Kidney (tissue), 13 donors: ENCODE measurements at regions not wholly inside any gene's neighbourhood (a gene's known extent, or its start where the extent isn't known, plus 50 kb on each side); places are given as distances from the start of the nearest gene placed in this dataset.

Source experiments
- DNase-seq, 5 donors: peaks; one replicate each; pipeline ENCODE4 v3.0.0-alpha.2; 2013 to 2020
- FAIRE-seq: peaks from 2 replicates; lab custom pipeline; 2012; peaks lifted over from hg19 to GRCh38; lab: Jason Lieb, UNC
- H3K27ac ChIP-seq, 2 donors: one replicate each; pipeline ENCODE4 v1.7.0; 2013; ENCODE audit warnings: low read depth in 2 of 2, low read length in 2 of 2, inconsistent platforms in 1 of 2
- H3K27me3 ChIP-seq: one replicate; pipeline ENCODE4 v1.7.1; 2013; ENCODE audit warnings: low read length, inconsistent platforms; ENCODE audit not compliant: control insufficient read depth, insufficient read depth
- H3K36me3 ChIP-seq, 3 donors: one replicate each; pipeline versions ENCODE4 v1.7.0 to v1.7.1; 2013; ENCODE audit warnings: low read length in 3 of 3, control low read depth in 1 of 3, inconsistent platforms in 1 of 3; ENCODE audit not compliant: insufficient read depth in 3 of 3, control insufficient read depth in 2 of 3
- H3K4me1 ChIP-seq, 3 donors: one replicate each; pipeline versions ENCODE4 v1.7.0 to v1.7.1; 2013; ENCODE audit warnings: low read length in 3 of 3, inconsistent platforms in 1 of 3, low read depth in 1 of 3; ENCODE audit not compliant: control insufficient read depth in 2 of 3, insufficient read depth in 2 of 3
- H3K4me3 ChIP-seq, 3 donors: one replicate each; pipeline versions ENCODE4 v1.7.0 to v1.8.1; 2013; ENCODE audit warnings: low read length in 3 of 3, control low read depth in 1 of 3, inconsistent platforms in 1 of 3
- H3K9ac ChIP-seq, 3 donors: one replicate each; pipeline versions ENCODE4 v1.7.0 to v1.7.1; 2013; ENCODE audit warnings: low read length in 3 of 3, control low read depth in 1 of 3, inconsistent platforms in 1 of 3
- H3K9me3 ChIP-seq, 3 donors: one replicate each; pipeline versions ENCODE4 v1.7.0 to v1.7.1; 2013; ENCODE audit warnings: low read length in 3 of 3, control low read depth in 1 of 3, inconsistent platforms in 1 of 3; ENCODE audit not compliant: control insufficient read depth in 2 of 3, insufficient read depth in 1 of 3
- CTCF ChIP-seq: IDR thresholded peaks from 3 replicates; pipeline ENCODE4 v1.5.1; 2012; ENCODE audit warnings: mild to moderate bottlenecking, moderate library complexity, borderline replicate concordance; ENCODE audit not compliant: insufficient read depth; ENCODE audit errors: extremely low read depth
- intact Hi-C: fragments of 100-400 bp; cut with DNase I; formaldehyde crosslinking; loops from one replicate; pipeline ENCODE4 v1.11.1; 2022
- donor health status: control.
- donor health status: control.
- donor health status: control.
- donor health status: control.
- donor health status: control.
- donor health status: DM: yes; HTN: yes; CAD: no.
- donor health status: Normal renal cell carcinoma (clear cell type).

- no peak for FAIRE-seq
- Histone ChIP-seq H3K36me3 (no peaks in the 10 kb centered on the region), H3K27ac (no peak overlapping the region), H3K9ac (no peak overlapping the region), H3K9me3 (no peaks in the 10 kb centered on the region), H3K27me3 (no peaks in the 10 kb centered on the region), H3K4me1 (peaks cover 0 to 4% (median 0%) of the 10 kb centered on the region in 3 donors), H3K4me3 (no peak overlapping the region)
- intact Hi-C loops, result no loop called here
- no peak for DNase-seq
- TF ChIP-seq CTCF, result no peak
Measured at GRCh38 chr12:115455268-115455681, 771.3 kb upstream of the TBX3 start.

GRCh38 chr12:115452751-115453281 lies 768.8 kb upstream of the TBX3 start:
- FAIRE-seq (no peak), DNase-seq (no peak)
- intact Hi-C loops, result no loop called here

GRCh38 chr12:115451780-115452736 lies 768.1 kb upstream of the TBX3 start:
- peak overlapping the region in 2 of 3 donors; percentile 39 to 47 for H3K4me3 ChIP-seq
- peak in 4 of 5 donors; percentile 71 to 87 (median 80) for DNase-seq

More at GRCh38 chr12:115452751-115453281, 768.8 kb upstream of the TBX3 start:
- Histone ChIP-seq H3K9me3 (no peaks in the 10 kb centered on the region), H3K4me1 (peaks cover 0 to 4% (median 0%) of the 10 kb centered on the region in 3 donors), H3K27ac (no peak overlapping the region), H3K36me3 (no peaks in the 10 kb centered on the region), H3K4me3 (no peak overlapping the region), H3K27me3 (no peaks in the 10 kb centered on the region), H3K9ac (no peak overlapping the region)
- TF ChIP-seq CTCF, result no peak

More at GRCh38 chr12:115451780-115452736, 768.1 kb upstream of the TBX3 start:
- intact Hi-C loops, result no loop called here
- H3K27ac ChIP-seq, result no peak overlapping the region
- FAIRE-seq, result no peak
- peaks cover 0 to 4% (median 0%) of the 10 kb centered on the region in 3 donors for H3K4me1 ChIP-seq
- no peaks in the 10 kb centered on the region for H3K36me3 ChIP-seq
- H3K27me3 ChIP-seq, result no peaks in the 10 kb centered on the region
- no peak for TF ChIP-seq CTCF
- H3K9me3 ChIP-seq, result no peaks in the 10 kb centered on the region
- H3K9ac ChIP-seq, result no peak overlapping the region
